Glutamatergic neuron (in vitro differentiated cells): ENCODE measurements at regions not wholly inside any gene's neighbourhood (a gene's known extent, or its start where the extent isn't known, plus 50 kb on each side); places are given as distances from the start of the nearest gene placed in this dataset.

ENCODE experiments used
- DNase-seq: peaks from one replicate; pipeline ENCODE4 v3.0.0; 2022
- H3K27ac Mint-ChIP-seq: one replicate; pipeline ENCODE4 v1.8.0; 2020; ENCODE audit warnings: mild to moderate bottlenecking, mixed read lengths, inconsistent platforms; ENCODE audit not compliant: unreplicated experiment
- H3K27me3 Mint-ChIP-seq: one replicate; pipeline ENCODE4 v1.8.0; 2020; ENCODE audit warnings: mild to moderate bottlenecking, moderate library complexity, mixed read lengths, inconsistent platforms; ENCODE audit not compliant: unreplicated experiment
- H3K36me3 Mint-ChIP-seq: one replicate; pipeline ENCODE4 v1.8.0; 2020; ENCODE audit warnings: mild to moderate bottlenecking, mixed read lengths, inconsistent platforms; ENCODE audit not compliant: unreplicated experiment
- H3K4me1 Mint-ChIP-seq: one replicate; pipeline ENCODE4 v1.8.0; 2020; ENCODE audit warnings: mild to moderate bottlenecking, low read depth, mixed read lengths, inconsistent platforms; ENCODE audit not compliant: unreplicated experiment
- H3K4me3 Mint-ChIP-seq: one replicate; pipeline ENCODE4 v1.8.0; 2020; ENCODE audit warnings: mild to moderate bottlenecking, mixed read lengths, inconsistent platforms; ENCODE audit not compliant: unreplicated experiment
- H3K9me3 Mint-ChIP-seq: one replicate; pipeline ENCODE4 v1.8.0; 2020; ENCODE audit warnings: mild to moderate bottlenecking, moderate library complexity, mixed read lengths, inconsistent platforms; ENCODE audit not compliant: unreplicated experiment
- TF ChIP-seq, protein P1 (sequence below): fragments of 200-600 bp; sonication (generic); IDR thresholded peaks from one replicate; pipeline ENCODE4 v1.5.0; 2021; ENCODE audit not compliant: partially characterized antibody, unreplicated experiment

DNA sequence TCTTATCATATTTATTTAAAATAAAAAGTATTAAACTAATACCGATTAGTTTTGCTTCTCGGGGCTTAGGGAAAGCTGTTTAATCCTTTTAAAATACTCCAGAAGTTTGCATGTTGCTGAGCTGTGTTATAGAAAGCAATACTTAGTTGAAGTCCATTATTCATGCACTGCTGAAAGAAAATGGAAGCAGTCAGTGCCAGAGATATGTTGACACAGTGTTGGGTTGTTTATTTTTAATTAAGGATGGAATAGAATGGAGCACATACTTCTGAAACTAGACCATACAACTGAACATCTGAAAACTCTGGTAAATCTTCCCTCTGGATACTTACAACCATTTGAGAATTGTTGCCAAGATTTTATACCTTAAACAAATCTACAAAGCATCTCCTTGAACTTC lies 282.7 kb upstream of the CCDC179 start:
- Mint-ChIP-seq H3K9me3 (no peaks in the 10 kb centered on the region), H3K4me3 (no peak overlapping the region), H3K4me1 (peaks cover 6% of the 10 kb centered on the region), H3K36me3 (no peaks in the 10 kb centered on the region), H3K27me3 (no peaks in the 10 kb centered on the region), H3K27ac (no peak overlapping the region)
- TF ChIP-seq, protein P1, sequence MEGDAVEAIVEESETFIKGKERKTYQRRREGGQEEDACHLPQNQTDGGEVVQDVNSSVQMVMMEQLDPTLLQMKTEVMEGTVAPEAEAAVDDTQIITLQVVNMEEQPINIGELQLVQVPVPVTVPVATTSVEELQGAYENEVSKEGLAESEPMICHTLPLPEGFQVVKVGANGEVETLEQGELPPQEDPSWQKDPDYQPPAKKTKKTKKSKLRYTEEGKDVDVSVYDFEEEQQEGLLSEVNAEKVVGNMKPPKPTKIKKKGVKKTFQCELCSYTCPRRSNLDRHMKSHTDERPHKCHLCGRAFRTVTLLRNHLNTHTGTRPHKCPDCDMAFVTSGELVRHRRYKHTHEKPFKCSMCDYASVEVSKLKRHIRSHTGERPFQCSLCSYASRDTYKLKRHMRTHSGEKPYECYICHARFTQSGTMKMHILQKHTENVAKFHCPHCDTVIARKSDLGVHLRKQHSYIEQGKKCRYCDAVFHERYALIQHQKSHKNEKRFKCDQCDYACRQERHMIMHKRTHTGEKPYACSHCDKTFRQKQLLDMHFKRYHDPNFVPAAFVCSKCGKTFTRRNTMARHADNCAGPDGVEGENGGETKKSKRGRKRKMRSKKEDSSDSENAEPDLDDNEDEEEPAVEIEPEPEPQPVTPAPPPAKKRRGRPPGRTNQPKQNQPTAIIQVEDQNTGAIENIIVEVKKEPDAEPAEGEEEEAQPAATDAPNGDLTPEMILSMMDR: no peak
- no peak for DNase-seq

DNA sequence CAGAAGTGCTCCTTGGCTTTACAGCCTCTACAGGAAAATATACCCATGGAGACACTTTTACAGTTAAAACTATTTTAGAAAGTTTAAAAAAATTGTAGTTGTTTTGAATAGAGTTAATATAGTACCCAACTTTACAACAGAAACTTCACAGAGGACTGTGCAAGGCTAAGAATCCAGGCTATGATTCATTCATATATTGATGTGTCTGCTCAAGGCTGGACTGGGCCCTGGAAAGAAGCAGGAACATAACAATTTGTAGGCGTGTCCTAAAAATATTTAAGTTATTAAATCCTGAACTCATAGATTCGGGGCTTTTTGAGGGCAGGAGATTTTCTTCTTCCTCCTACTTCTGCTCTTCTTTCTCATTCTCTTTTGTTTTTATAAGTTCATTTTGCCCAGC lies 291.5 kb upstream of the CCDC179 start:
- Mint-ChIP-seq H3K4me1 (no peaks in the 10 kb centered on the region), H3K27ac (no peak overlapping the region), H3K27me3 (no peaks in the 10 kb centered on the region), H3K36me3 (no peaks in the 10 kb centered on the region), H3K4me3 (no peak overlapping the region), H3K9me3 (no peaks in the 10 kb centered on the region)
- DNase-seq: no peak
- TF ChIP-seq, protein P1: no peak

GRCh38 chr11:23155503-23155902 lies 295.2 kb upstream of the CCDC179 start:
- Mint-ChIP-seq H3K27ac (no peak overlapping the region), H3K27me3 (no peaks in the 10 kb centered on the region), H3K36me3 (no peaks in the 10 kb centered on the region), H3K4me3 (no peak overlapping the region), H3K4me1 (no peaks in the 10 kb centered on the region), H3K9me3 (no peaks in the 10 kb centered on the region)
- no peak for DNase-seq
- TF ChIP-seq, protein P1: no peak

GRCh38 chr11:23164022-23164421 lies 303.7 kb upstream of the CCDC179 start:
- no peak for DNase-seq
- Mint-ChIP-seq H3K27me3 (no peaks in the 10 kb centered on the region), H3K36me3 (no peaks in the 10 kb centered on the region), H3K4me1 (no peaks in the 10 kb centered on the region), H3K9me3 (peaks cover 2% of the 10 kb centered on the region), H3K27ac (no peak overlapping the region), H3K4me3 (no peak overlapping the region)
- TF ChIP-seq, protein P1: no peak

DNA sequence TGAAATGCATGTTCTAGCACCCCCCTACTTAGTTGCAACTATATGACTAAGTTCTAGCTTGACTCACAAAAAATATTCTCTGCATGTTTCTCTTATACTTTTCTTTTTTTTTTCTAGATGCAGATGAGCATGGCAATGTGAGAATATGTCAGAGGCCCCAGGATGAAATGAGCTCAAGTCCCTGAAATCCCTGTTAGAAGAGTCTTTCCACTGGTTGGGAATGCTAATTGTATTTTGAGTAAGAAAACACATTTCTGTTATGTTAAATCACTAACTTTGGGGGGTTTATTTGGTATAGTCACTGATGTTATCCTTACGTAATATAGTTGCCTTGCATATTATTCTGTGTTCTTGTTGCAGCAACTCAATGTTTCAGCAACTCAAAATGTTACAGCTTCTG lies 306.1 kb upstream of the CCDC179 start:
- Mint-ChIP-seq H3K9me3 (peaks cover 2% of the 10 kb centered on the region), H3K4me3 (no peak overlapping the region), H3K27me3 (no peaks in the 10 kb centered on the region), H3K4me1 (no peaks in the 10 kb centered on the region), H3K27ac (no peak overlapping the region), H3K36me3 (no peaks in the 10 kb centered on the region)
- TF ChIP-seq, protein P1: no peak
- no peak for DNase-seq
